Uterus (tissue), 3 donors: ENCODE measurements at regions not wholly inside any gene's neighbourhood (a gene's known extent, or its start where the extent isn't known, plus 50 kb on each side); places are given as distances from the start of the nearest gene placed in this dataset.

Source experiments
- DNase-seq, 2 donors: peaks; one replicate each; pipeline ENCODE4 v3.0.0-alpha.2; 2019 to 2020
- H3K27ac ChIP-seq, 2 donors: fragments of 200-600 bp; sonication (generic); 1 replicate in 1 of 2; 2 replicates in 1 of 2; pipeline ENCODE4 v1.5.1; 2016 to 2018
- H3K27me3 ChIP-seq, 2 donors: fragments of 200-600 bp; sonication (generic); one replicate each; pipeline ENCODE4 v1.5.1; 2018 to 2019; ENCODE audit warnings: control low read depth in 1 of 2
- H3K36me3 ChIP-seq, 2 donors: fragments of 200-600 bp; sonication (generic); one replicate each; pipeline ENCODE4 v1.5.1; 2019; ENCODE audit warnings: control low read depth in 1 of 2
- H3K4me1 ChIP-seq, 2 donors: fragments of 200-600 bp; sonication (generic); one replicate each; pipeline ENCODE4 v1.5.1; 2018 to 2019; ENCODE audit warnings: control low read depth in 1 of 2
- H3K4me3 ChIP-seq, 2 donors: fragments of 200-600 bp; sonication (generic); 1 replicate in 1 of 2; 2 replicates in 1 of 2; pipeline ENCODE4 v1.5.1; 2018 to 2019; ENCODE audit warnings: mild to moderate bottlenecking in 1 of 2
- H3K9me3 ChIP-seq, 2 donors: fragments of 200-600 bp; sonication (generic); one replicate each; pipeline ENCODE4 v1.5.1; 2019; ENCODE audit warnings: control low read depth in 1 of 2
- CTCF ChIP-seq, 4 experiments: fragments of 200-600 bp in 2 of 4; fragments of 450-650 bp in 2 of 4; sonication (generic) in 2 of 4; IDR thresholded peaks; one replicate each; pipeline ENCODE4 v1.5.1; 2016 to 2019; ENCODE audit warnings: antibody characterized with exemption in 4 of 4, mild to moderate bottlenecking in 2 of 4, moderate library complexity in 1 of 4
- POLR2A ChIP-seq, 2 donors: fragments of 450-650 bp; IDR thresholded peaks; one replicate each; pipeline ENCODE4 v1.6.1; 2016; ENCODE audit warnings: antibody characterized with exemption in 2 of 2, mild to moderate bottlenecking in 1 of 2, moderate library complexity in 1 of 2
- intact Hi-C: fragments of 100-400 bp; cut with DNase I; formaldehyde crosslinking; loops from one replicate; pipeline ENCODE4 v1.15.1; 2023; ENCODE audit warnings: low total_unique reads
- donor health status: DM: yes; HTN: yes; CAD: no.

- Histone ChIP-seq H3K9me3 (no peaks in the 10 kb centered on the region), H3K27ac (no peak overlapping the region), H3K4me1 (no peaks in the 10 kb centered on the region), H3K4me3 (no peak overlapping the region), H3K27me3 (no peaks in the 10 kb centered on the region), H3K36me3 (no peaks in the 10 kb centered on the region)
- no peak for TF ChIP-seq POLR2A (IDR thresholded peaks at IDR 0.05)
- DNase-seq, result no peak
- intact Hi-C loops, result no loop called here
These were observed 174.3 kb downstream of the SETD4 start for GRCh38 chr21:35885942-35886541.

GRCh38 chr21:35882791-35883240 is 177.5 kb downstream of the SETD4 start:
- Histone ChIP-seq H3K4me1 (no peaks in the 10 kb centered on the region), H3K36me3 (no peaks in the 10 kb centered on the region), H3K9me3 (no peaks in the 10 kb centered on the region), H3K27me3 (no peaks in the 10 kb centered on the region), H3K4me3 (no peak overlapping the region), H3K27ac (no peak overlapping the region)
- no peak for TF ChIP-seq CTCF (IDR thresholded peaks at IDR 0.05)
- TF ChIP-seq POLR2A (IDR thresholded peaks at IDR 0.05), result no peak
- intact Hi-C loops, result no loop called here
- no peak for DNase-seq

GRCh38 chr21:35873441-35873840 is 186.9 kb downstream of the SETD4 start:
- intact Hi-C loops, result no loop called here
- H3K4me3 ChIP-seq, result no peak overlapping the region
- no peaks in the 10 kb centered on the region for H3K27me3 ChIP-seq
- no peak overlapping the region for H3K27ac ChIP-seq
- H3K36me3 ChIP-seq, result no peaks in the 10 kb centered on the region
- H3K9me3 ChIP-seq, result no peaks in the 10 kb centered on the region
- TF ChIP-seq CTCF (IDR thresholded peaks at IDR 0.05), result no peak
- H3K4me1 ChIP-seq, result no peaks in the 10 kb centered on the region
- DNase-seq, result no peak

- DNase-seq, result no peak
- no peaks in the 10 kb centered on the region for H3K9me3 ChIP-seq
- no peaks in the 10 kb centered on the region for H3K36me3 ChIP-seq
- H3K27me3 ChIP-seq, result no peaks in the 10 kb centered on the region
- intact Hi-C loops, result no loop called here
- no peaks in the 10 kb centered on the region for H3K4me1 ChIP-seq
- no peak overlapping the region for H3K27ac ChIP-seq
- TF ChIP-seq POLR2A (IDR thresholded peaks at IDR 0.05), result no peak
- TF ChIP-seq CTCF (IDR thresholded peaks at IDR 0.05), result no peak
- no peak overlapping the region for H3K4me3 ChIP-seq
These were observed 188.4 kb downstream of the SETD4 start for GRCh38 chr21:35871906-35872305.

GRCh38 chr21:35868869-35869223 is 191.5 kb downstream of the SETD4 start:
- H3K9me3 ChIP-seq, result no peaks in the 10 kb centered on the region
- intact Hi-C loops, result no loop called here
- no peak for TF ChIP-seq POLR2A (IDR thresholded peaks at IDR 0.05)
- no peak for TF ChIP-seq CTCF (IDR thresholded peaks at IDR 0.05)
- H3K4me3 ChIP-seq, result no peak overlapping the region
- DNase-seq, result no peak
- no peak overlapping the region for H3K27ac ChIP-seq
- no peaks in the 10 kb centered on the region for H3K27me3 ChIP-seq
- H3K36me3 ChIP-seq, result no peaks in the 10 kb centered on the region
- H3K4me1 ChIP-seq, result no peaks in the 10 kb centered on the region
